HG02981 (cell line): ENCODE measurements at regions not wholly inside any gene's neighbourhood (a gene's known extent, or its start where the extent isn't known, plus 50 kb on each side); places are given as distances from the start of the nearest gene placed in this dataset.
"Not testable (repeated sequence)": the region's sequence is repeated elsewhere in the genome, so short reads cannot be mapped to it uniquely, and the experiment has no call there.

Source experiments
- ATAC-seq: cut with Tn5 transposase; IDR thresholded peaks from one replicate; pipeline ENCODE4 v1.9.1; 2021; ENCODE audit warnings: mild to moderate bottlenecking, moderate library complexity; ENCODE audit not compliant: unreplicated experiment

- ATAC-seq: no peak
Measured at GRCh38 chr2:61632276-61633169, 94.4 kb upstream of the XPO1 start.

- ATAC-seq: no peak
Measured at GRCh38 chr2:61631321-61631720, 93.2 kb upstream of the XPO1 start.

GRCh38 chr2:61626827-61627226, 88.7 kb upstream of the XPO1 start:
- no peak for ATAC-seq

- no peak for ATAC-seq
Measured at GRCh38 chr2:61623747-61624146, 85.6 kb upstream of the XPO1 start.

GRCh38 chr2:61620244-61621159, 82.3 kb upstream of the XPO1 start:
- no peak for ATAC-seq

- no peak for ATAC-seq
Measured at GRCh38 chr2:61619561-61619960, 81.4 kb upstream of the XPO1 start.

GRCh38 chr2:61617610-61618009, 79.5 kb upstream of the XPO1 start:
- no peak for ATAC-seq

GRCh38 chr2:61605245-61605644, 67.1 kb upstream of the XPO1 start:
- no peak for ATAC-seq

- no peak for ATAC-seq
Measured at GRCh38 chr2:61604433-61604832, 66.3 kb upstream of the XPO1 start.

GRCh38 chr2:61598515-61599156, 60.5 kb upstream of the XPO1 start:
- ATAC-seq: not testable (repeated sequence)

- ATAC-seq: no peak
Measured at GRCh38 chr2:61597300-61598289, 59.4 kb upstream of the XPO1 start.

GRCh38 chr2:61594201-61594600, 56.0 kb upstream of the XPO1 start:
- not testable (repeated sequence) for ATAC-seq

GRCh38 chr2:61593648-61594047, 55.5 kb upstream of the XPO1 start:
- not testable (repeated sequence) for ATAC-seq

GRCh38 chr2:61590214-61590613, 52.1 kb upstream of the XPO1 start:
- no peak for ATAC-seq

GRCh38 chr2:61588566-61588965, 50.4 kb upstream of the XPO1 start:
- ATAC-seq: no peak
